WTC11 (cell line): ENCODE measurements at regions not wholly inside any gene's neighbourhood (a gene's known extent, or its start where the extent isn't known, plus 50 kb on each side); places are given as distances from the start of the nearest gene placed in this dataset.

Experiments used
- ATAC-seq: fragments of 200-7000 bp; cut with Tn5 transposase; 2 replicates; pipeline ENCODE4 v1.10.0; 2021; ENCODE audit warnings: mild to moderate bottlenecking, moderate library complexity
- CTCF ChIA-PET: fragments of 300-600 bp; sonication (Branson Sonifier 250); formaldehyde crosslinking; loops from one replicate; lab custom pipeline; 2021; ENCODE audit warnings: antibody characterized with exemption; lab: Charles Lee
- POLR2A ChIA-PET: fragments of 350-600 bp; sonication (Branson Sonifier 250); formaldehyde crosslinking; loops from one replicate; lab custom pipeline; 2021; ENCODE audit warnings: antibody characterized with exemption; lab: Charles Lee
- DNase-seq: peaks from one replicate; pipeline ENCODE4 v3.0.0; 2021; ENCODE audit warnings: low spot score
- H3K27ac Mint-ChIP-seq: 2 replicates; pipeline ENCODE4 v1.8.0; 2021; ENCODE audit warnings: mixed read lengths
- H3K27me3 Mint-ChIP-seq: 2 replicates; pipeline ENCODE4 v1.8.0; 2021; ENCODE audit warnings: low read depth, mild to moderate bottlenecking, moderate library complexity, mixed read lengths
- H3K36me3 Mint-ChIP-seq: 2 replicates; pipeline ENCODE4 v1.8.0; 2021; ENCODE audit warnings: mixed read lengths
- H3K4me1 Mint-ChIP-seq: 2 replicates; pipeline ENCODE4 v1.8.0; 2022; ENCODE audit warnings: mixed read lengths
- H3K4me3 Mint-ChIP-seq: 2 replicates; pipeline ENCODE4 v1.8.0; 2021; ENCODE audit warnings: mild to moderate bottlenecking, moderate library complexity, mixed read lengths
- H3K9me3 Mint-ChIP-seq: 2 replicates; pipeline ENCODE4 v1.8.0; 2021; ENCODE audit warnings: mixed read lengths
- EMX1 ChIP-seq: fragments of 250-450 bp; sonication (Bioruptor Pico); IDR thresholded peaks from 2 replicates; pipeline ENCODE4 v1.8.0; 2021; ENCODE audit warnings: mild to moderate bottlenecking
- ETV6 ChIP-seq: sonication (generic); formaldehyde crosslinking; IDR thresholded peaks from 2 replicates; pipeline ENCODE4 v1.8.1; 2022; ENCODE audit warnings: mild to moderate bottlenecking, missing genetic modification reagents
- FOXJ3 ChIP-seq: sonication (generic); formaldehyde crosslinking; IDR thresholded peaks from 2 replicates; pipeline ENCODE4 v1.9.0; 2021; ENCODE audit warnings: missing genetic modification reagents, mild to moderate bottlenecking, borderline replicate concordance
- JAZF1 ChIP-seq: fragments of 250-450 bp; sonication (Bioruptor Pico); IDR thresholded peaks from 2 replicates; pipeline ENCODE4 v1.9.0; 2021; ENCODE audit warnings: moderate library complexity, mild to moderate bottlenecking, inconsistent platforms
- JUN ChIP-seq: sonication (generic); formaldehyde crosslinking; IDR thresholded peaks from 2 replicates; pipeline ENCODE4 v1.8.0; 2023; ENCODE audit warnings: mild to moderate bottlenecking, missing genetic modification reagents
- KAT7 ChIP-seq: sonication (generic); formaldehyde crosslinking; IDR thresholded peaks from 2 replicates; pipeline ENCODE4 v1.8.1; 2023; ENCODE audit warnings: missing genetic modification reagents, mild to moderate bottlenecking, borderline replicate concordance
- MLX ChIP-seq: sonication (generic); formaldehyde crosslinking; IDR thresholded peaks from 2 replicates; pipeline ENCODE4 v1.8.1; 2023; ENCODE audit warnings: mild to moderate bottlenecking, missing genetic modification reagents, moderate library complexity
- NFE2L1 ChIP-seq: sonication (generic); formaldehyde crosslinking; IDR thresholded peaks from 2 replicates; pipeline ENCODE4 v1.8.1; 2023; ENCODE audit warnings: missing genetic modification reagents
- NR1H2 ChIP-seq: sonication (generic); formaldehyde crosslinking; IDR thresholded peaks from 2 replicates; pipeline ENCODE4 v1.9.0; 2021; ENCODE audit warnings: mild to moderate bottlenecking, moderate library complexity, missing genetic modification reagents
- NR2C2 ChIP-seq: sonication (generic); formaldehyde crosslinking; IDR thresholded peaks from 2 replicates; pipeline ENCODE4 v1.8.0; 2022; ENCODE audit warnings: mild to moderate bottlenecking, missing genetic modification reagents
- STAT6 ChIP-seq: sonication (generic); formaldehyde crosslinking; conservative IDR thresholded peaks from 2 replicates; pipeline ENCODE4 v1.8.1; 2023; ENCODE audit warnings: mild to moderate bottlenecking, low read depth, missing genetic modification reagents, moderate library complexity
- TCF7 ChIP-seq: sonication (generic); formaldehyde crosslinking; IDR thresholded peaks from 2 replicates; pipeline ENCODE4 v1.8.0; 2022; ENCODE audit warnings: mild to moderate bottlenecking, low read depth, missing genetic modification reagents, moderate library complexity
- TEAD4 ChIP-seq: sonication (generic); formaldehyde crosslinking; IDR thresholded peaks from 2 replicates; pipeline ENCODE4 v1.8.0; 2022; ENCODE audit warnings: mild to moderate bottlenecking, missing genetic modification reagents
- ZNF281 ChIP-seq: sonication (generic); formaldehyde crosslinking; IDR thresholded peaks from 2 replicates; pipeline ENCODE4 v1.8.0; 2023; ENCODE audit warnings: mild to moderate bottlenecking, missing genetic modification reagents
- ZNF317 ChIP-seq: sonication (generic); formaldehyde crosslinking; IDR thresholded peaks from 2 replicates; pipeline ENCODE4 v1.8.1; 2023; ENCODE audit warnings: low read depth, mild to moderate bottlenecking, moderate library complexity, missing genetic modification reagents, borderline replicate concordance
- ZNF512 ChIP-seq: sonication (generic); formaldehyde crosslinking; IDR thresholded peaks from 2 replicates; pipeline ENCODE4 v1.8.1; 2022; ENCODE audit warnings: missing genetic modification reagents, borderline replicate concordance
- ZNF532 ChIP-seq: fragments of 250-450 bp; sonication (Bioruptor Pico); IDR thresholded peaks from 2 replicates; pipeline ENCODE4 v1.9.0; 2021; ENCODE audit warnings: mild to moderate bottlenecking, borderline replicate concordance
- TF ChIP-seq, protein P1 (sequence below): fragments of 250-450 bp; sonication (Bioruptor Pico); IDR thresholded peaks from 2 replicates; pipeline ENCODE4 v1.9.0; 2021; ENCODE audit warnings: moderate library complexity, mild to moderate bottlenecking, inconsistent platforms, borderline replicate concordance

- Mint-ChIP-seq H3K36me3 (no peaks in the 10 kb centered on the region), H3K9me3 (no peaks in the 10 kb centered on the region), H3K27me3 (no peaks in the 10 kb centered on the region), H3K27ac (no peak overlapping the region), H3K4me3 (no peak overlapping the region), H3K4me1 (no peaks in the 10 kb centered on the region)
- ATAC-seq (no peak), DNase-seq (no peak)
- POLR2A ChIA-PET: no interaction called here
- TF ChIP-seq ZNF281 (CRISPR knock-in tag): no peak
- TF ChIP-seq ETV6: no peak
- TF ChIP-seq, protein P1, sequence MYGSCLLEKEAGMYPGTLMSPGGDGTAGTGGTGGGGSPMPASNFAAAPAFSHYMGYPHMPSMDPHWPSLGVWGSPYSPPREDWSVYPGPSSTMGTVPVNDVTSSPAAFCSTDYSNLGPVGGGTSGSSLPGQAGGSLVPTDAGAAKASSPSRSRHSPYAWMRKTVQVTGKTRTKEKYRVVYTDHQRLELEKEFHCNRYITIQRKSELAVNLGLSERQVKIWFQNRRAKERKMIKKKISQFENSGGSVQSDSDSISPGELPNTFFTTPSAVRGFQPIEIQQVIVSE: no peak
- TF ChIP-seq KAT7 (CRISPR knock-in tag): no peak
- CTCF ChIA-PET: interaction anchor here (0.6 to 0.9 kb wide), 2 partner anchors 62 to 177 kb away, joined by 3 to 5 read pairs; no protein-coding TSS in a partner anchor
These were observed 166.7 kb upstream of the PDE4B start for GRCh38 chr1:65626003-65626402.

DNA sequence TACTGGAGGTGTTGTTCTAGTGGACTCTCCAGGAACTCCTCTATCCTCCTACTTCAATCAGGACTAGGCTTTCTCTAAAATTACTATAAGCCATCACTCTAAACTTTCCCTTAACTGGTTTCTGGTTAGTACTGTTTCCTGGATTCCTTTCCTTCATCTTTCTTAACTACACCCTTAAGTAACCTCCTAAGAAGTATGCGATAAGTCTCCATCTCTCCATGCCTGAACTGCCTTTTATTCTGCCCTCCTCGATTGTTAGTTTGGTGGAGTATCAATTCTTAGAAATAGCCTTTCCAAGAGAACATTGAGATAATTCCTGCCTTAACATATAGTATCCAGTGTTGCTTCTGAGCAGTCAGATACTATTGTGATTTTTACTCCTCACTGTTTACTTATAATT, 162.9 kb upstream of the PDE4B start:
- ChIA-PET POLR2A (no interaction called here), CTCF (no interaction called here)
- no peaks in the 10 kb centered on the region for H3K4me1 Mint-ChIP-seq
- no peak for ATAC-seq
- H3K9me3 Mint-ChIP-seq: no peaks in the 10 kb centered on the region
- no peak overlapping the region for H3K4me3 Mint-ChIP-seq
- H3K36me3 Mint-ChIP-seq: no peaks in the 10 kb centered on the region
- no peak for DNase-seq
- H3K27ac Mint-ChIP-seq: no peak overlapping the region
- H3K27me3 Mint-ChIP-seq: no peaks in the 10 kb centered on the region
- TF ChIP-seq JAZF1 (no peak), FOXJ3 (no peak), JUN (no peak), STAT6 (no peak), ZNF532 (CRISPR knock-in tag) (no peak), EMX1 (CRISPR knock-in tag) (no peak), TCF7 (CRISPR knock-in tag) (no peak), MLX (CRISPR knock-in tag) (no peak), NFE2L1 (no peak), TEAD4 (CRISPR knock-in tag) (no peak), NR2C2 (CRISPR knock-in tag) (no peak), NR1H2 (CRISPR knock-in tag) (no peak), ZNF317 (no peak), ZNF512 (CRISPR knock-in tag) (no peak), ZNF281 (CRISPR knock-in tag) (no peak)
- TF ChIP-seq, protein P1: no peak
